ENCODE measurements at regions not wholly inside any gene's neighbourhood (a gene's known extent, or its start where the extent isn't known, plus 50 kb on each side); places are given as distances from the start of the nearest gene placed in this dataset.

DNA sequence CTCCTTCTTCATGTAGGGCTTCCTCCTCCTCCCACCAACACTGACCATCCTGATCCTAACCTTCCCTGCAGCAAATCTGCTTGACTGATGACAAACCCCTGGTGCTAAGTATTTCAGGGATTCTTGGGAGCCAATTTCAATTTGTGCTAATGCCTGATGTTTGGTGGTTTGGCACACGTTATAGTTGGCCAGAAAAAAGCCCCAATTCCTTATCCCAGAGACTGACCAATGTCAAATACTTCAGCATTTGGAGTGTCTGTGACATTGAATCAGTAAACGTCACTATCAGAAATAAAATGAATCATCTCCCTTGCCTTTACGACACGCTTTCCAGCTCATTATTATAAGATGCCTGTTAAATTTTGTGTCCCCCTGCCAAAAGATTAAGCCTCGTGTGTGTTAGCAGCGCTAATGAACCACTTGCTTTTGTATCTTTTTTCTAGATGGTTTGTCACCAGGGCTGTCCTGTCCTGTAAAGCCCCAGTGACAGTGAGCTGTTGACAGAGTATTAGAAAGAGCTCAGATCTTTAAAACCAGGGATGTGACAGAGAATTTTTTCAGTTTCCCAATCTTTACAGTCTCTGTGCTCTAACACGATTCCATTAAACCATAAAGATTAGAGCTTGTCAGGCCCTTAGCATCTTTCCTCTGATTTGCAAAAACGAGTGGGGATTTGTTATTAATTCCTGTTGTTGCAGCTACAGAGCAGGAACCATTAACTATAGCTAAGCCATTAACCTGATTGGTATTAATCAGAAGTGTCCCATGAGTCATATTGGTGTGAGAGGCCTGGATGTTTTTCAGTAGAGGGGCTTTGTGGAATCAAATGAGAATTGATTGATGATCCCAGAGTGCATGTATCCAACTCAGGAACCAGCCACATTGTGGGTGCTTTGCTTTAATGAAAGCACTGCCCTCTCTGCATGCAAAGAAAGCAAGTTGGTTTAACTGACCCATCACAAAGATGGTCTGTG is 665.1 kb upstream of the PLXNA2 start:
- no TSS peak for BruUV-seq (replicated peaks)
- POLR2A ChIA-PET = no interaction called here
- no peak overlapping the region for H3K27ac Mint-ChIP-seq (ENCODE audit: unreplicated experiment)

DNA sequence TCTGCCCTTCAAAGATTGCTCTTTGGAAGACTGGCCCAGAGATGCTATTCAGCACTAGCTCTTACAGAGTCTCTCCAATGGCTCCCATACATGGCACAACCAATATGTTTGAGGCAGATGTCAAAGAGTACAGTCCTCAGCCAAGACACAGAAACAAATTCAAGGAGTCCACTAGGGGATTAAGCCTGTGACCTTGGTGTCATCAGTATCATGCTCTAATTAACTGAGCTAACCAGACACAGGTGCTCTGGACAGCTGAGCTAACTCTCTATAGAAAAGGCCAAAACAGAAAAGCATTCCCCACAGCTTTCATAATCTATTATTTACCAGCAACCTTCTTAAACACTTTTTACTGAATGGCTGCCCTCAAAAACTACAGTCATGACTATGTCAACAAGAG is 666.0 kb upstream of the PLXNA2 start:
- Mint-ChIP-seq H3K27me3 (ENCODE audit: insufficient read depth, unreplicated experiment) (peaks cover 14% of the 10 kb centered on the region), H3K27ac (ENCODE audit: unreplicated experiment) (no peak overlapping the region), H3K9me3 (ENCODE audit: unreplicated experiment) (no peaks in the 10 kb centered on the region), H3K36me3 (ENCODE audit: insufficient read depth, unreplicated experiment) (no peaks in the 10 kb centered on the region), H3K4me1 (ENCODE audit: low read depth, unreplicated experiment) (no peaks in the 10 kb centered on the region), H3K4me3 (ENCODE audit: unreplicated experiment) (no peak overlapping the region)
- TF ChIP-seq, protein P1, sequence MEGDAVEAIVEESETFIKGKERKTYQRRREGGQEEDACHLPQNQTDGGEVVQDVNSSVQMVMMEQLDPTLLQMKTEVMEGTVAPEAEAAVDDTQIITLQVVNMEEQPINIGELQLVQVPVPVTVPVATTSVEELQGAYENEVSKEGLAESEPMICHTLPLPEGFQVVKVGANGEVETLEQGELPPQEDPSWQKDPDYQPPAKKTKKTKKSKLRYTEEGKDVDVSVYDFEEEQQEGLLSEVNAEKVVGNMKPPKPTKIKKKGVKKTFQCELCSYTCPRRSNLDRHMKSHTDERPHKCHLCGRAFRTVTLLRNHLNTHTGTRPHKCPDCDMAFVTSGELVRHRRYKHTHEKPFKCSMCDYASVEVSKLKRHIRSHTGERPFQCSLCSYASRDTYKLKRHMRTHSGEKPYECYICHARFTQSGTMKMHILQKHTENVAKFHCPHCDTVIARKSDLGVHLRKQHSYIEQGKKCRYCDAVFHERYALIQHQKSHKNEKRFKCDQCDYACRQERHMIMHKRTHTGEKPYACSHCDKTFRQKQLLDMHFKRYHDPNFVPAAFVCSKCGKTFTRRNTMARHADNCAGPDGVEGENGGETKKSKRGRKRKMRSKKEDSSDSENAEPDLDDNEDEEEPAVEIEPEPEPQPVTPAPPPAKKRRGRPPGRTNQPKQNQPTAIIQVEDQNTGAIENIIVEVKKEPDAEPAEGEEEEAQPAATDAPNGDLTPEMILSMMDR (IDR thresholded peaks at IDR 0.05; ENCODE audit: insufficient read depth in 1 of 2, low read depth in 1 of 2, low read length in 1 of 2, severe bottlenecking in 1 of 2, unreplicated experiment in 1 of 2) = no peak
- POLR2A ChIA-PET = no interaction called here
- H3K36me3 ChIP-seq (ENCODE audit: control insufficient read depth, insufficient read depth, low read length) = no peaks in the 10 kb centered on the region
- H3K9me3 ChIP-seq = no peaks in the 10 kb centered on the region
- no peaks in the 10 kb centered on the region for H3K27me3 ChIP-seq (replicated peaks; ENCODE audit: control insufficient read depth, insufficient read depth, low read length)
- no peaks in the 10 kb centered on the region for H3K4me1 ChIP-seq
- no TSS peak for BruUV-seq (replicated peaks)
- H3K4me3 ChIP-seq (ENCODE audit: low read depth, low read length) = no peak overlapping the region
- no peak for DNase-seq
- CTCF ChIA-PET = no interaction called here
- intact Hi-C loops (cut with micrococcal nuclease; ENCODE audit: unreplicated experiment) = no loop called here

More for the DNA sequence above, 665.1 kb upstream of the PLXNA2 start:
- intact Hi-C loops (cut with micrococcal nuclease; ENCODE audit: unreplicated experiment) = no loop called here
- Histone ChIP-seq H3K4me3 (ENCODE audit: low read depth, low read length) (no peak overlapping the region), H3K27me3 (replicated peaks; ENCODE audit: control insufficient read depth, insufficient read depth, low read length) (no peaks in the 10 kb centered on the region), H3K9me3 (no peaks in the 10 kb centered on the region), H3K4me1 (no peaks in the 10 kb centered on the region), H3K36me3 (ENCODE audit: control insufficient read depth, insufficient read depth, low read length) (no peaks in the 10 kb centered on the region)
- DNase-seq = no peak
- Mint-ChIP-seq H3K27me3 (ENCODE audit: insufficient read depth, unreplicated experiment) (peaks cover 11% of the 10 kb centered on the region), H3K36me3 (ENCODE audit: insufficient read depth, unreplicated experiment) (no peaks in the 10 kb centered on the region), H3K4me1 (ENCODE audit: low read depth, unreplicated experiment) (no peaks in the 10 kb centered on the region), H3K4me3 (ENCODE audit: unreplicated experiment) (no peak overlapping the region), H3K9me3 (ENCODE audit: unreplicated experiment) (no peaks in the 10 kb centered on the region)
- TF ChIP-seq, protein P1 (IDR thresholded peaks at IDR 0.05; ENCODE audit: insufficient read depth in 1 of 2, low read depth in 1 of 2, low read length in 1 of 2, severe bottlenecking in 1 of 2, unreplicated experiment in 1 of 2) = no peak
- CTCF ChIA-PET = no interaction called here

DNA sequence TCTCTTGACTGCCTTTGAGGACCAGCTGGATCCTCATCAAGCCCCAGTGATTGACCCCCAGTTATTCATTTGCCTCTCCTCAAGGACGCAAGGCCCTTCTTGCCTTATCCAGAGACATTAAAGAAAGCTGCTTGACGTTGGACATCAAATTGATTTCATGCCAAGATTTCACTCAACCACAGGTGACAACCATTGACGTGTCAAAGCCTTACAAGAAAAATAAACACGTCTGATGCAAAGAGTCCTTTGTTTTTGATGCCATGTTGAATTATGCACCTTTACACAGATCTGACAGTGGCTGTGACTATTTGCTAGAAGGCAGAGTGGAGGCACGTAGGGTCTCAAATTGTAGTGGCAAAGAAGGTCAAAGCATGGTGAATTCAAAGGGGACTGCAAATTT is 666.2 kb upstream of the CAMK1G start:
- no peaks in the 10 kb centered on the region for H3K4me1 ChIP-seq
- no TSS peak for BruUV-seq (replicated peaks)
- intact Hi-C loops (cut with micrococcal nuclease; ENCODE audit: unreplicated experiment) = no loop called here
- no peaks in the 10 kb centered on the region for H3K36me3 Mint-ChIP-seq (ENCODE audit: insufficient read depth, unreplicated experiment)
- DNase-seq = no peak
- POLR2A ChIA-PET = no interaction called here
- H3K4me3 Mint-ChIP-seq (ENCODE audit: unreplicated experiment) = no peak overlapping the region
- H3K27me3 Mint-ChIP-seq (ENCODE audit: insufficient read depth, unreplicated experiment) = peaks cover 19% of the 10 kb centered on the region
- no peaks in the 10 kb centered on the region for H3K9me3 Mint-ChIP-seq (ENCODE audit: unreplicated experiment)
- no peaks in the 10 kb centered on the region for H3K4me1 Mint-ChIP-seq (ENCODE audit: low read depth, unreplicated experiment)
- CTCF ChIA-PET = no interaction called here
- H3K27ac Mint-ChIP-seq (ENCODE audit: unreplicated experiment) = no peak overlapping the region
- H3K27me3 ChIP-seq (replicated peaks; ENCODE audit: control insufficient read depth, insufficient read depth, low read length) = no peaks in the 10 kb centered on the region
- no peaks in the 10 kb centered on the region for H3K36me3 ChIP-seq (ENCODE audit: control insufficient read depth, insufficient read depth, low read length)
- H3K4me3 ChIP-seq (ENCODE audit: low read depth, low read length) = no peak overlapping the region
- H3K9me3 ChIP-seq = no peaks in the 10 kb centered on the region
- TF ChIP-seq, protein P1 (IDR thresholded peaks at IDR 0.05; ENCODE audit: insufficient read depth in 1 of 2, low read depth in 1 of 2, low read length in 1 of 2, severe bottlenecking in 1 of 2, unreplicated experiment in 1 of 2) = no peak

Data from Caco-2 (cell line).